AG04449 (cell line): ENCODE measurements at regions not wholly inside any gene's neighbourhood (a gene's known extent, or its start where the extent isn't known, plus 50 kb on each side); places are given as distances from the start of the nearest gene placed in this dataset.
A peak's percentile ranks its signal among the peaks of the same experiment; 100 is the strongest.

Source experiments
- CTCF ChIA-PET: fragments of 350-600 bp; formaldehyde crosslinking; extraction: SDS; loops from one replicate; lab custom pipeline; 2021; ENCODE audit warnings: antibody characterized with exemption; lab: Yijun Ruan, JAX
- POLR2A ChIA-PET: fragments of 400-600, 350-600 bp; formaldehyde crosslinking; extraction: SDS; loops from one replicate; lab custom pipeline; 2020; ENCODE audit warnings: antibody characterized with exemption, inconsistent platforms; lab: Yijun Ruan, JAX
- DNase-seq: peaks from one replicate; pipeline ENCODE4 v3.0.0-alpha.2; 2010; ENCODE audit warnings: low read depth, low spot score
- H3K4me3 ChIP-seq: 2 replicates; pipeline ENCODE4 v1.5.1; 2011; ENCODE audit warnings: low read depth, mild to moderate bottlenecking, control low read depth, low read length
- CTCF ChIP-seq: IDR thresholded peaks from one replicate; pipeline ENCODE4 v1.5.1; 2011; ENCODE audit warnings: mild to moderate bottlenecking, moderate library complexity, low read length, control low read depth, inconsistent platforms; ENCODE audit not compliant: insufficient read depth; ENCODE audit errors: missing control alignments

- no peak for TF ChIP-seq CTCF
- ChIA-PET POLR2A (no interaction called here), CTCF (no interaction called here)
- H3K4me3 ChIP-seq = no peak overlapping the region
- DNase-seq = no peak
These were observed 1804.0 kb downstream of the MAT2B start for GRCh38 chr5:165309446-165309845.

DNA sequence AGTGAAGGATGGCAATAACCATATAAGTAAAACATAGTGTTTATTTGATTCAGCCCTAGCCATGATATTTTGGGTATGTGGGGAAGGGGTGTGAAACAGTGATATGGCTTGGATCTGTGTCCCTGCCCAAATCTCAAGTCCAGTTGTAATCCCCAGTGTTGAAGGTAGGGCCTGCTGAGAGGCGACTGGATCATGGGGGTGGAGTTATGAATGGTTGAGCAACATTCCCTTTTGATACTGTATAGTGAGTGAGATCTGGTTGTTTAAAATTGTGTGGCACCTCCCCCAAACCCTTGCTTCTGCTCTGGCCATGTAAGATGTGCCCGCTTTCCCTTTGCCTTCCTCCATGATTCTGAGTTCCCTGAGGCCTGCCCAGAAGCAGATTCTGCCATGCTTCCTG lies 1804.6 kb downstream of the MAT2B start:
- POLR2A ChIA-PET = no interaction called here
- no peak for DNase-seq
- H3K4me3 ChIP-seq = no peak overlapping the region
- CTCF ChIA-PET = no interaction called here
- TF ChIP-seq CTCF = no peak

GRCh38 chr5:165321912-165322311 lies 1816.5 kb downstream of the MAT2B start:
- no peak for TF ChIP-seq CTCF
- no peak overlapping the region for H3K4me3 ChIP-seq
- CTCF ChIA-PET = no interaction called here
- POLR2A ChIA-PET = no interaction called here
- DNase-seq = peak; percentile 26

DNA sequence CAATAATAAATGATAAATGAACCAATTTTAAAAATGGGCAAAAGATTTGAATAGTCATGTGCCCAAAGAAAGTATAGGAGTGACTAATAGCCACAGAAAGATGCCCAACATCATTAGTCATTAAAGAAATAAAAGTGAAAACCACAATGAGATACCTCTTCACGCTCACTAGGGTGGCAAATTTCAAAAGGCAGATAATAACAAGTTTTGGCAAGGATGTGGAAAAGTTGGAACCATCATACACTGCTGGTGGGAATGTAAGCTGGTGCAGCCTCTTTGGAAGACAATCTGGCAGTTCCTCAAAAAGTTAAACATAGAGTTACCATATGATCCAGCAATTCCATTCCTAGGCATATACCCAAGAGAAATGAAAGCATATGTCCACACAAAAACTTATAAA lies 1819.8 kb downstream of the MAT2B start:
- CTCF ChIA-PET = no interaction called here
- TF ChIP-seq CTCF = no peak
- DNase-seq = no peak
- no peak overlapping the region for H3K4me3 ChIP-seq
- POLR2A ChIA-PET = no interaction called here

DNA sequence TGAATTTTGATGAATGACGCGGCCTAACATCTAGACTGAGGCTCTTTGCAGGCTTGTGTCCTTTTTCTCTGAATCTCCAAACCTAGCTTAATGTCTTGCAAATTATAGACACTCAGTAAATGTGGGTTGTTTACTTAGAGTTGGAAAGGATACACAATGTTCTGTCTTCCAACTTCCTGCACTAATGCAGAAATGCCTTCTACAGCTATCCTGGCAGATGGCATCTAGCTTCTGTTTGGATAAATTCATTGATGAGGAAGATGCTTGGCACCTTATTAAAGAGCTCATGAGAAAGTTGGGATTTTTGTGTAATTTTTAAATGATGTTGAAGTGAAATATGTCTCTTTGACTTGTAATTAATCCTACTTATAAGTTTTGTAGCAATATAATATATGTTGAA lies 1822.2 kb downstream of the MAT2B start:
- CTCF ChIA-PET = no interaction called here
- H3K4me3 ChIP-seq = no peak overlapping the region
- DNase-seq = no peak
- POLR2A ChIA-PET = no interaction called here
- no peak for TF ChIP-seq CTCF

GRCh38 chr5:165328846-165329245 lies 1823.4 kb downstream of the MAT2B start:
- ChIA-PET POLR2A (no interaction called here), CTCF (no interaction called here)
- no peak for TF ChIP-seq CTCF
- no peak for DNase-seq
- H3K4me3 ChIP-seq = no peak overlapping the region

DNA sequence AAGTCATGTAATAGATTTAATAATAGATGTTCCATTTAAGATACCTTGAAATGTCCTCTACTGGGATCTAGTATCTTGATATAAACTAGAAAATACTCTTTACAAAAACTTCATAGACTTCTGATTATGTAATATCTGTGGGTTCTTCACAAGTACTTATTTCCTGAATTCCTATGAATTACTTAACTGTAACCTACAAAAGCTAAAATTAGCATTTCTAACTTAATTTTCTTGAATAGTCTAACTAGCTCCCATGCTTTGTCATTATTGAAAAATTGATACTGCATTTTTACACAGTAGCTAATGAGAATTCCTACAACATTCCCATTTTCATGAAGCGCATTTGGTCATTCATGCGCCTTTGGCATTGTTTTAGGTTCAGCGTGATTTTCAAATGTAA lies 1828.2 kb downstream of the MAT2B start:
- no peak for TF ChIP-seq CTCF
- H3K4me3 ChIP-seq = no peak overlapping the region
- ChIA-PET POLR2A (no interaction called here), CTCF (no interaction called here)
- no peak for DNase-seq
